ENCODE measurements at regions not wholly inside any gene's neighbourhood (a gene's known extent, or its start where the extent isn't known, plus 50 kb on each side); places are given as distances from the start of the nearest gene placed in this dataset.

- TF ChIP-seq CTCF (IDR thresholded peaks at IDR 0.05), result no peak
- no peak for TF ChIP-seq POLR2A (IDR thresholded peaks at IDR 0.05)
Observed at GRCh38 chr3:72042397-72043203, 257.7 kb upstream of the PROK2 start.

GRCh38 chr3:72041511-72041910, 256.6 kb upstream of the PROK2 start:
- H3K27ac ChIP-seq, result no peak overlapping the region
- peak in 1 of 4 donors; percentile 25 for ATAC-seq
- intact Hi-C loops (cut with DNase I), result no loop called here

More at GRCh38 chr3:72042397-72043203, 257.7 kb upstream of the PROK2 start:
- Histone ChIP-seq H3K4me1 (no peaks in the 10 kb centered on the region), H3K27me3 (no peaks in the 10 kb centered on the region), H3K36me3 (no peaks in the 10 kb centered on the region), H3K9me3 (no peaks in the 10 kb centered on the region), H3K27ac (no peak overlapping the region), H3K4me3 (no peak overlapping the region)
- WGBS (ENCODE audit: insufficient coverage, low coverage, low lambda C conversion rate, missing lambda C conversion rate), result 68% methylated on average over 2 of the region's 7 CpGs
- DNase-seq (no peak), ATAC-seq (no peak)
- intact Hi-C loops (cut with DNase I), result no loop called here

GRCh38 chr3:72041076-72041475, 256.1 kb upstream of the PROK2 start:
- DNase-seq (no peak), ATAC-seq (no peak)
- H3K27ac ChIP-seq, result no peak overlapping the region
- H3K9me3 ChIP-seq, result no peaks in the 10 kb centered on the region
- no peaks in the 10 kb centered on the region for H3K36me3 ChIP-seq
- H3K4me1 ChIP-seq, result no peaks in the 10 kb centered on the region
- intact Hi-C loops (cut with DNase I), result no loop called here
- no peaks in the 10 kb centered on the region for H3K27me3 ChIP-seq
- 89% methylated on average over 4 of the region's 4 CpGs for WGBS (ENCODE audit: insufficient coverage, low coverage, low lambda C conversion rate, missing lambda C conversion rate)
- H3K4me3 ChIP-seq, result no peak overlapping the region
- TF ChIP-seq POLR2A (IDR thresholded peaks at IDR 0.05) (no peak), CTCF (IDR thresholded peaks at IDR 0.05) (no peak)

More at GRCh38 chr3:72041511-72041910, 256.6 kb upstream of the PROK2 start:
- TF ChIP-seq POLR2A (IDR thresholded peaks at IDR 0.05), result no peak
- TF ChIP-seq CTCF (IDR thresholded peaks at IDR 0.05), result no peak
- H3K4me3 ChIP-seq, result no peak overlapping the region
- no peaks in the 10 kb centered on the region for H3K4me1 ChIP-seq
- WGBS (ENCODE audit: insufficient coverage, low coverage, low lambda C conversion rate, missing lambda C conversion rate), result no CpG with 5 or more reads among the region's 3 CpGs
- DNase-seq, result no peak
- H3K27me3 ChIP-seq, result no peaks in the 10 kb centered on the region
- H3K9me3 ChIP-seq, result no peaks in the 10 kb centered on the region
- H3K36me3 ChIP-seq, result no peaks in the 10 kb centered on the region

- intact Hi-C loops (cut with DNase I), result no loop called here
- 88% methylated on average over 5 of the region's 6 CpGs for WGBS (ENCODE audit: insufficient coverage, low coverage, low lambda C conversion rate, missing lambda C conversion rate)
- TF ChIP-seq POLR2A (IDR thresholded peaks at IDR 0.05) (no peak), CTCF (IDR thresholded peaks at IDR 0.05) (no peak)
- H3K27me3 ChIP-seq, result no peaks in the 10 kb centered on the region
- H3K4me1 ChIP-seq, result no peaks in the 10 kb centered on the region
- no peak overlapping the region for H3K4me3 ChIP-seq
- H3K27ac ChIP-seq, result no peak overlapping the region
- DNase-seq (no peak), ATAC-seq (no peak)
- no peaks in the 10 kb centered on the region for H3K9me3 ChIP-seq
- no peaks in the 10 kb centered on the region for H3K36me3 ChIP-seq
Observed at GRCh38 chr3:72039677-72040076, 254.7 kb upstream of the PROK2 start.

Measured in right lobe of liver (tissue), 6 donors.